ENCODE measurements at regions not wholly inside any gene's neighbourhood (a gene's known extent, or its start where the extent isn't known, plus 50 kb on each side); places are given as distances from the start of the nearest gene placed in this dataset.
"Not testable (repeated sequence)": the region's sequence is repeated elsewhere in the genome, so short reads cannot be mapped to it uniquely, and the experiment has no call there.

GRCh38 chr4:151522866-151523519 is 114.0 kb downstream of the FHIP1A start:
- Histone ChIP-seq H3K9me3 (ENCODE audit: control insufficient read depth, low read length) (no peaks in the 10 kb centered on the region), H3K4me3 (ENCODE audit: extremely low read depth, insufficient read depth, low read length, poor library complexity, severe bottlenecking) (no peak overlapping the region), H3K4me1 (ENCODE audit: control insufficient read depth, insufficient read depth, low read length, poor library complexity, severe bottlenecking) (no peaks in the 10 kb centered on the region), H3K36me3 (ENCODE audit: control insufficient read depth, insufficient read depth, low read length) (no peaks in the 10 kb centered on the region), H3K27ac (ENCODE audit: low read depth, low read length, severe bottlenecking) (no peak overlapping the region)
- 83 to 88% methylated on average over 1 of the region's 4 CpGs for WGBS, 2 experiments (ENCODE audit: insufficient coverage in 2 of 2)

- H3K4me1 ChIP-seq (ENCODE audit: control insufficient read depth, insufficient read depth, low read length, poor library complexity, severe bottlenecking), result no peaks in the 10 kb centered on the region
- no CpG with 5 or more reads among the region's 2 CpGs for WGBS, 2 experiments (ENCODE audit: insufficient coverage in 2 of 2)
- H3K4me3 ChIP-seq (ENCODE audit: extremely low read depth, insufficient read depth, low read length, poor library complexity, severe bottlenecking), result no peak overlapping the region
- no peaks in the 10 kb centered on the region for H3K36me3 ChIP-seq (ENCODE audit: control insufficient read depth, insufficient read depth, low read length)
- H3K9me3 ChIP-seq (ENCODE audit: control insufficient read depth, low read length), result no peaks in the 10 kb centered on the region
- no peak overlapping the region for H3K27ac ChIP-seq (ENCODE audit: low read depth, low read length, severe bottlenecking)
Measured at GRCh38 chr4:151524610-151525009, 115.6 kb downstream of the FHIP1A start.

- H3K4me3 ChIP-seq (ENCODE audit: extremely low read depth, insufficient read depth, low read length, poor library complexity, severe bottlenecking); H3K9me3 ChIP-seq (ENCODE audit: control insufficient read depth, low read length); H3K36me3 ChIP-seq (ENCODE audit: control insufficient read depth, insufficient read depth, low read length); H3K4me1 ChIP-seq (ENCODE audit: control insufficient read depth, insufficient read depth, low read length, poor library complexity, severe bottlenecking); H3K27ac ChIP-seq (ENCODE audit: low read depth, low read length, severe bottlenecking): not testable (repeated sequence)
- 97% methylated on average over 16 of the region's 36 CpGs; no CpG with 5 or more reads in 1 of the 2 experiments for WGBS, 2 experiments (ENCODE audit: insufficient coverage in 2 of 2)
Measured at GRCh38 chr4:151526489-151526888, 117.5 kb downstream of the FHIP1A start.

GRCh38 chr4:151527699-151528098 is 118.7 kb downstream of the FHIP1A start:
- Histone ChIP-seq H3K9me3 (ENCODE audit: control insufficient read depth, low read length) (no peaks in the 10 kb centered on the region), H3K36me3 (ENCODE audit: control insufficient read depth, insufficient read depth, low read length) (no peaks in the 10 kb centered on the region), H3K4me3 (ENCODE audit: extremely low read depth, insufficient read depth, low read length, poor library complexity, severe bottlenecking) (no peak overlapping the region), H3K27ac (ENCODE audit: low read depth, low read length, severe bottlenecking) (no peak overlapping the region), H3K4me1 (ENCODE audit: control insufficient read depth, insufficient read depth, low read length, poor library complexity, severe bottlenecking) (no peaks in the 10 kb centered on the region)
- WGBS, 2 experiments (ENCODE audit: insufficient coverage in 2 of 2), result 95 to 100% methylated on average over 2 of the region's 2 CpGs

- no peaks in the 10 kb centered on the region for H3K9me3 ChIP-seq (ENCODE audit: control insufficient read depth, low read length)
- H3K4me1 ChIP-seq (ENCODE audit: control insufficient read depth, insufficient read depth, low read length, poor library complexity, severe bottlenecking), result no peaks in the 10 kb centered on the region
- no peaks in the 10 kb centered on the region for H3K36me3 ChIP-seq (ENCODE audit: control insufficient read depth, insufficient read depth, low read length)
- no peak overlapping the region for H3K27ac ChIP-seq (ENCODE audit: low read depth, low read length, severe bottlenecking)
- 76 to 100% methylated on average over 2 of the region's 2 CpGs for WGBS, 2 experiments (ENCODE audit: insufficient coverage in 2 of 2)
- H3K4me3 ChIP-seq (ENCODE audit: extremely low read depth, insufficient read depth, low read length, poor library complexity, severe bottlenecking), result no peak overlapping the region
Measured at GRCh38 chr4:151529187-151529586, 120.2 kb downstream of the FHIP1A start.

GRCh38 chr4:151530230-151530629 is 121.3 kb downstream of the FHIP1A start:
- 100% methylated on average over 2 of the region's 2 CpGs; no CpG with 5 or more reads in 1 of the 2 experiments for WGBS, 2 experiments (ENCODE audit: insufficient coverage in 2 of 2)

GRCh38 chr4:151530783-151531182 is 121.8 kb downstream of the FHIP1A start:
- no CpG with 5 or more reads among the region's 1 CpG for WGBS, 2 experiments (ENCODE audit: insufficient coverage in 2 of 2)
- H3K9me3 ChIP-seq (ENCODE audit: control insufficient read depth, low read length), result no peaks in the 10 kb centered on the region
- no peaks in the 10 kb centered on the region for H3K36me3 ChIP-seq (ENCODE audit: control insufficient read depth, insufficient read depth, low read length)
- H3K4me3 ChIP-seq (ENCODE audit: extremely low read depth, insufficient read depth, low read length, poor library complexity, severe bottlenecking), result no peak overlapping the region
- no peak overlapping the region for H3K27ac ChIP-seq (ENCODE audit: low read depth, low read length, severe bottlenecking)
- no peaks in the 10 kb centered on the region for H3K4me1 ChIP-seq (ENCODE audit: control insufficient read depth, insufficient read depth, low read length, poor library complexity, severe bottlenecking)

More at GRCh38 chr4:151530230-151530629, 121.3 kb downstream of the FHIP1A start:
- Histone ChIP-seq H3K4me3 (ENCODE audit: extremely low read depth, insufficient read depth, low read length, poor library complexity, severe bottlenecking) (no peak overlapping the region), H3K9me3 (ENCODE audit: control insufficient read depth, low read length) (no peaks in the 10 kb centered on the region), H3K36me3 (ENCODE audit: control insufficient read depth, insufficient read depth, low read length) (no peaks in the 10 kb centered on the region), H3K4me1 (ENCODE audit: control insufficient read depth, insufficient read depth, low read length, poor library complexity, severe bottlenecking) (no peaks in the 10 kb centered on the region), H3K27ac (ENCODE audit: low read depth, low read length, severe bottlenecking) (no peak overlapping the region)

- Histone ChIP-seq H3K4me1 (ENCODE audit: control insufficient read depth, insufficient read depth, low read length, poor library complexity, severe bottlenecking) (no peaks in the 10 kb centered on the region), H3K27ac (ENCODE audit: low read depth, low read length, severe bottlenecking) (no peak overlapping the region), H3K4me3 (ENCODE audit: extremely low read depth, insufficient read depth, low read length, poor library complexity, severe bottlenecking) (no peak overlapping the region), H3K36me3 (ENCODE audit: control insufficient read depth, insufficient read depth, low read length) (no peaks in the 10 kb centered on the region), H3K9me3 (ENCODE audit: control insufficient read depth, low read length) (no peaks in the 10 kb centered on the region)
- 83 to 93% methylated on average over 3 to 5 of the region's 6 CpGs for WGBS, 2 experiments (ENCODE audit: insufficient coverage in 2 of 2)
Measured at GRCh38 chr4:151532001-151532708, 123.2 kb downstream of the FHIP1A start.

- no peaks in the 10 kb centered on the region for H3K9me3 ChIP-seq (ENCODE audit: control insufficient read depth, low read length)
- no peaks in the 10 kb centered on the region for H3K36me3 ChIP-seq (ENCODE audit: control insufficient read depth, insufficient read depth, low read length)
- WGBS, 2 experiments (ENCODE audit: insufficient coverage in 2 of 2), result no CpG with 5 or more reads among the region's 1 CpG
Measured at GRCh38 chr4:151534195-151534594, 125.2 kb downstream of the FHIP1A start.

GRCh38 chr4:151535366-151535765 is 126.4 kb downstream of the FHIP1A start:
- H3K9me3 ChIP-seq (ENCODE audit: control insufficient read depth, low read length), result no peaks in the 10 kb centered on the region
- no peaks in the 10 kb centered on the region for H3K36me3 ChIP-seq (ENCODE audit: control insufficient read depth, insufficient read depth, low read length)
- H3K4me1 ChIP-seq (ENCODE audit: control insufficient read depth, insufficient read depth, low read length, poor library complexity, severe bottlenecking), result no peaks in the 10 kb centered on the region
- no peak overlapping the region for H3K4me3 ChIP-seq (ENCODE audit: extremely low read depth, insufficient read depth, low read length, poor library complexity, severe bottlenecking)
- no peak overlapping the region for H3K27ac ChIP-seq (ENCODE audit: low read depth, low read length, severe bottlenecking)

More at GRCh38 chr4:151534195-151534594, 125.2 kb downstream of the FHIP1A start:
- no peak overlapping the region for H3K27ac ChIP-seq (ENCODE audit: low read depth, low read length, severe bottlenecking)
- no peaks in the 10 kb centered on the region for H3K4me1 ChIP-seq (ENCODE audit: control insufficient read depth, insufficient read depth, low read length, poor library complexity, severe bottlenecking)
- no peak overlapping the region for H3K4me3 ChIP-seq (ENCODE audit: extremely low read depth, insufficient read depth, low read length, poor library complexity, severe bottlenecking)

GRCh38 chr4:151537687-151538086 is 128.7 kb downstream of the FHIP1A start:
- H3K4me1 ChIP-seq (ENCODE audit: control insufficient read depth, insufficient read depth, low read length, poor library complexity, severe bottlenecking), result peaks cover 17% of the 10 kb centered on the region
- H3K27ac ChIP-seq (ENCODE audit: low read depth, low read length, severe bottlenecking), result no peak overlapping the region
- H3K4me3 ChIP-seq (ENCODE audit: extremely low read depth, insufficient read depth, low read length, poor library complexity, severe bottlenecking), result no peak overlapping the region
- no peaks in the 10 kb centered on the region for H3K36me3 ChIP-seq (ENCODE audit: control insufficient read depth, insufficient read depth, low read length)
- no peaks in the 10 kb centered on the region for H3K9me3 ChIP-seq (ENCODE audit: control insufficient read depth, low read length)

Data from mesodermal cell (in vitro differentiated cells).